Muscle layer of colon (tissue), 2 donors: ENCODE measurements at regions not wholly inside any gene's neighbourhood (a gene's known extent, or its start where the extent isn't known, plus 50 kb on each side); places are given as distances from the start of the nearest gene placed in this dataset.

Source experiments
- H3K27ac ChIP-seq: one replicate; pipeline ENCODE4 v1.7.0; 2013; ENCODE audit warnings: low read depth, mild to moderate bottlenecking, low read length, moderate library complexity
- H3K27me3 ChIP-seq, 2 donors: one replicate each; pipeline ENCODE4 v1.7.0; 2013; ENCODE audit warnings: low read length in 2 of 2, mild to moderate bottlenecking in 2 of 2; ENCODE audit not compliant: insufficient read depth in 2 of 2, control insufficient read depth in 1 of 2
- H3K36me3 ChIP-seq: one replicate; pipeline ENCODE4 v1.7.0; 2013; ENCODE audit warnings: mild to moderate bottlenecking, low read length; ENCODE audit not compliant: insufficient read depth
- H3K4me1 ChIP-seq: one replicate; pipeline ENCODE4 v1.7.0; 2013; ENCODE audit warnings: mild to moderate bottlenecking, low read length; ENCODE audit not compliant: insufficient read depth
- H3K4me3 ChIP-seq, 2 donors: one replicate each; pipeline ENCODE4 v1.7.0; 2013; ENCODE audit warnings: low read length in 2 of 2, low read depth in 1 of 2, mild to moderate bottlenecking in 1 of 2, moderate library complexity in 1 of 2
- H3K9ac ChIP-seq: one replicate; pipeline ENCODE4 v1.7.0; 2013; ENCODE audit warnings: low read length
- H3K9me3 ChIP-seq: one replicate; pipeline ENCODE4 v1.7.0; 2013; ENCODE audit warnings: mild to moderate bottlenecking, low read length
- donor health status: abdominal sarcoma.
- donor health status: Adenocarcinoma of cecum.

GRCh38 chr2:5111581-5111980 is 580.6 kb upstream of the SOX11 start:
- no peaks in the 10 kb centered on the region for H3K27me3 ChIP-seq
- no peaks in the 10 kb centered on the region for H3K36me3 ChIP-seq
- H3K9ac ChIP-seq, result no peak overlapping the region
- no peak overlapping the region for H3K27ac ChIP-seq
- peaks cover 5% of the 10 kb centered on the region for H3K4me1 ChIP-seq
- H3K4me3 ChIP-seq, result no peak overlapping the region
- H3K9me3 ChIP-seq, result no peaks in the 10 kb centered on the region

- Histone ChIP-seq H3K9me3 (no peaks in the 10 kb centered on the region), H3K9ac (no peak overlapping the region), H3K4me1 (peaks cover 5% of the 10 kb centered on the region), H3K27ac (no peak overlapping the region), H3K27me3 (no peaks in the 10 kb centered on the region), H3K4me3 (no peak overlapping the region), H3K36me3 (no peaks in the 10 kb centered on the region)
These were observed 573.1 kb upstream of the SOX11 start for GRCh38 chr2:5119046-5119445.

GRCh38 chr2:5121121-5121520 is 571.1 kb upstream of the SOX11 start:
- no peaks in the 10 kb centered on the region for H3K27me3 ChIP-seq
- no peak overlapping the region for H3K27ac ChIP-seq
- H3K36me3 ChIP-seq, result no peaks in the 10 kb centered on the region
- H3K4me3 ChIP-seq, result no peak overlapping the region
- H3K4me1 ChIP-seq, result peaks cover 7% of the 10 kb centered on the region
- H3K9me3 ChIP-seq, result no peaks in the 10 kb centered on the region
- no peak overlapping the region for H3K9ac ChIP-seq

- no peaks in the 10 kb centered on the region for H3K36me3 ChIP-seq
- no peak overlapping the region for H3K9ac ChIP-seq
- no peak overlapping the region for H3K4me3 ChIP-seq
- no peaks in the 10 kb centered on the region for H3K9me3 ChIP-seq
- H3K27ac ChIP-seq, result no peak overlapping the region
- no peaks in the 10 kb centered on the region for H3K27me3 ChIP-seq
- H3K4me1 ChIP-seq, result peaks cover 7% of the 10 kb centered on the region
These were observed 570.5 kb upstream of the SOX11 start for GRCh38 chr2:5121642-5122041.

- no peak overlapping the region for H3K27ac ChIP-seq
- no peaks in the 10 kb centered on the region for H3K27me3 ChIP-seq
- H3K4me3 ChIP-seq, result no peak overlapping the region
- no peak overlapping the region for H3K9ac ChIP-seq
- H3K4me1 ChIP-seq, result peaks cover 7% of the 10 kb centered on the region
- no peaks in the 10 kb centered on the region for H3K9me3 ChIP-seq
- H3K36me3 ChIP-seq, result no peaks in the 10 kb centered on the region
These were observed 568.5 kb upstream of the SOX11 start for GRCh38 chr2:5123582-5124196.

- Histone ChIP-seq H3K4me1 (peaks cover 7% of the 10 kb centered on the region), H3K27ac (no peak overlapping the region), H3K9ac (no peak overlapping the region), H3K9me3 (no peaks in the 10 kb centered on the region), H3K36me3 (no peaks in the 10 kb centered on the region), H3K4me3 (no peak overlapping the region), H3K27me3 (no peaks in the 10 kb centered on the region)
These were observed 567.0 kb upstream of the SOX11 start for GRCh38 chr2:5125017-5125730.

GRCh38 chr2:5132281-5132680 is 559.9 kb upstream of the SOX11 start:
- no peaks in the 10 kb centered on the region for H3K4me1 ChIP-seq
- no peaks in the 10 kb centered on the region for H3K9me3 ChIP-seq
- H3K4me3 ChIP-seq, result no peak overlapping the region
- no peaks in the 10 kb centered on the region for H3K36me3 ChIP-seq
- H3K27ac ChIP-seq, result no peak overlapping the region
- H3K27me3 ChIP-seq, result no peaks in the 10 kb centered on the region
- H3K9ac ChIP-seq, result no peak overlapping the region

GRCh38 chr2:5140347-5140746 is 551.8 kb upstream of the SOX11 start:
- Histone ChIP-seq H3K36me3 (no peaks in the 10 kb centered on the region), H3K27me3 (no peaks in the 10 kb centered on the region), H3K4me1 (no peaks in the 10 kb centered on the region), H3K9ac (no peak overlapping the region), H3K27ac (no peak overlapping the region), H3K9me3 (no peaks in the 10 kb centered on the region), H3K4me3 (no peak overlapping the region)

- no peaks in the 10 kb centered on the region for H3K9me3 ChIP-seq
- no peak overlapping the region for H3K27ac ChIP-seq
- H3K36me3 ChIP-seq, result no peaks in the 10 kb centered on the region
- no peak overlapping the region for H3K4me3 ChIP-seq
- H3K9ac ChIP-seq, result no peak overlapping the region
- no peaks in the 10 kb centered on the region for H3K27me3 ChIP-seq
- no peaks in the 10 kb centered on the region for H3K4me1 ChIP-seq
These were observed 548.0 kb upstream of the SOX11 start for GRCh38 chr2:5144159-5144558.

GRCh38 chr2:5145053-5145452 is 547.1 kb upstream of the SOX11 start:
- no peak overlapping the region for H3K4me3 ChIP-seq
- H3K27ac ChIP-seq, result no peak overlapping the region

GRCh38 chr2:5145801-5146200 is 546.4 kb upstream of the SOX11 start:
- Histone ChIP-seq H3K36me3 (no peaks in the 10 kb centered on the region), H3K27me3 (no peaks in the 10 kb centered on the region), H3K27ac (no peak overlapping the region), H3K4me1 (no peaks in the 10 kb centered on the region), H3K9me3 (no peaks in the 10 kb centered on the region), H3K9ac (no peak overlapping the region), H3K4me3 (no peak overlapping the region)

More at GRCh38 chr2:5145053-5145452, 547.1 kb upstream of the SOX11 start:
- Histone ChIP-seq H3K36me3 (no peaks in the 10 kb centered on the region), H3K4me1 (no peaks in the 10 kb centered on the region), H3K9ac (no peak overlapping the region), H3K9me3 (no peaks in the 10 kb centered on the region), H3K27me3 (no peaks in the 10 kb centered on the region)
